HG03175 (cell line): ENCODE measurements at regions not wholly inside any gene's neighbourhood (a gene's known extent, or its start where the extent isn't known, plus 50 kb on each side); places are given as distances from the start of the nearest gene placed in this dataset.
"Not testable (repeated sequence)": the region's sequence is repeated elsewhere in the genome, so short reads cannot be mapped to it uniquely, and the experiment has no call there.

Experiments
- ATAC-seq: cut with Tn5 transposase; IDR thresholded peaks from one replicate; pipeline ENCODE4 v1.9.1; 2021; ENCODE audit warnings: mild to moderate bottlenecking, moderate library complexity; ENCODE audit not compliant: unreplicated experiment

GRCh38 chr14:46444666-46445065 lies 206.9 kb downstream of the RPL10L start:
- ATAC-seq, result no peak

- ATAC-seq, result no peak
These were observed 218.2 kb downstream of the RPL10L start for GRCh38 chr14:46433381-46433780.

GRCh38 chr14:46432516-46432915 lies 219.1 kb downstream of the RPL10L start:
- no peak for ATAC-seq

GRCh38 chr14:46417066-46417465 lies 234.5 kb downstream of the RPL10L start:
- no peak for ATAC-seq

GRCh38 chr14:46404865-46405811 lies 246.4 kb downstream of the RPL10L start:
- ATAC-seq, result no peak

- not testable (repeated sequence) for ATAC-seq
These were observed 249.4 kb downstream of the RPL10L start for GRCh38 chr14:46402001-46402690.

- no peak for ATAC-seq
These were observed 250.5 kb downstream of the RPL10L start for GRCh38 chr14:46401066-46401465.

- no peak for ATAC-seq
These were observed 252.5 kb downstream of the RPL10L start for GRCh38 chr14:46399049-46399448.

- ATAC-seq, result no peak
These were observed 267.0 kb downstream of the RPL10L start for GRCh38 chr14:46384611-46385010.

- no peak for ATAC-seq
These were observed 269.9 kb downstream of the RPL10L start for GRCh38 chr14:46381674-46382073.

- ATAC-seq, result no peak
These were observed 273.3 kb downstream of the RPL10L start for GRCh38 chr14:46378248-46378647.

GRCh38 chr14:46377305-46377704 lies 274.3 kb downstream of the RPL10L start:
- no peak for ATAC-seq

- no peak for ATAC-seq
These were observed 282.2 kb downstream of the RPL10L start for GRCh38 chr14:46369391-46369790.

- ATAC-seq, result no peak
These were observed 283.3 kb downstream of the RPL10L start for GRCh38 chr14:46368275-46368674.

- no peak for ATAC-seq
These were observed 298.7 kb downstream of the RPL10L start for GRCh38 chr14:46352844-46353243.

- ATAC-seq, result no peak
These were observed 307.1 kb downstream of the RPL10L start for GRCh38 chr14:46344327-46344937.

- ATAC-seq, result no peak
These were observed 325.8 kb downstream of the RPL10L start for GRCh38 chr14:46325777-46326176.

- ATAC-seq, result no peak
These were observed 326.4 kb downstream of the RPL10L start for GRCh38 chr14:46325157-46325556.

GRCh38 chr14:46323404-46323762 lies 328.2 kb downstream of the RPL10L start:
- no peak for ATAC-seq

GRCh38 chr14:46322730-46323403 lies 328.7 kb downstream of the RPL10L start:
- ATAC-seq, result no peak

GRCh38 chr14:46322076-46322475 lies 329.5 kb downstream of the RPL10L start:
- ATAC-seq, result no peak
